NCI-H1048 (cell line): ENCODE measurements at regions not wholly inside any gene's neighbourhood (a gene's known extent, or its start where the extent isn't known, plus 50 kb on each side); places are given as distances from the start of the nearest gene placed in this dataset.

Experiments used
- DNase-seq: peaks from one replicate; lab custom pipeline; 2025; lab: John Stamatoyannopoulos, UW

- no peak for DNase-seq
These were observed 807.8 kb upstream of the FOXG1 start for GRCh38 chr14:27958757-27959156.

GRCh38 chr14:27995691-27996090 lies 770.9 kb upstream of the FOXG1 start:
- no peak for DNase-seq

- no peak for DNase-seq
These were observed 765.6 kb upstream of the FOXG1 start for GRCh38 chr14:28001002-28001401.

- DNase-seq: no peak
These were observed 753.8 kb upstream of the FOXG1 start for GRCh38 chr14:28012629-28013415.

- DNase-seq: no peak
These were observed 746.5 kb upstream of the FOXG1 start for GRCh38 chr14:28020112-28020511.

GRCh38 chr14:28023853-28024252 lies 742.7 kb upstream of the FOXG1 start:
- DNase-seq: no peak

- DNase-seq: no peak
These were observed 714.3 kb upstream of the FOXG1 start for GRCh38 chr14:28052251-28052650.

GRCh38 chr14:28055008-28055407 lies 711.6 kb upstream of the FOXG1 start:
- no peak for DNase-seq

GRCh38 chr14:28057359-28058296 lies 709.0 kb upstream of the FOXG1 start:
- no peak for DNase-seq

- no peak for DNase-seq
These were observed 707.3 kb upstream of the FOXG1 start for GRCh38 chr14:28059254-28059653.

GRCh38 chr14:28061006-28061405 lies 705.6 kb upstream of the FOXG1 start:
- no peak for DNase-seq

GRCh38 chr14:28077021-28077420 lies 689.6 kb upstream of the FOXG1 start:
- DNase-seq: no peak

- DNase-seq: no peak
These were observed 683.2 kb upstream of the FOXG1 start for GRCh38 chr14:28083389-28083788.

- DNase-seq: no peak
These were observed 678.5 kb upstream of the FOXG1 start for GRCh38 chr14:28088125-28088524.

GRCh38 chr14:28097585-28097984 lies 669.0 kb upstream of the FOXG1 start:
- no peak for DNase-seq

- no peak for DNase-seq
These were observed 667.7 kb upstream of the FOXG1 start for GRCh38 chr14:28098856-28099255.

- DNase-seq: no peak
These were observed 664.6 kb upstream of the FOXG1 start for GRCh38 chr14:28102001-28102400.

- no peak for DNase-seq
These were observed 663.8 kb upstream of the FOXG1 start for GRCh38 chr14:28102814-28103213.

GRCh38 chr14:28113311-28113710 lies 653.3 kb upstream of the FOXG1 start:
- DNase-seq: no peak

GRCh38 chr14:28116716-28117115 lies 649.9 kb upstream of the FOXG1 start:
- no peak for DNase-seq

GRCh38 chr14:28119849-28120248 lies 646.7 kb upstream of the FOXG1 start:
- DNase-seq: no peak

- no peak for DNase-seq
These were observed 646.2 kb upstream of the FOXG1 start for GRCh38 chr14:28120391-28120790.
